ENCODE measurements at regions not wholly inside any gene's neighbourhood (a gene's known extent, or its start where the extent isn't known, plus 50 kb on each side); places are given as distances from the start of the nearest gene placed in this dataset.
A peak's percentile ranks its signal among the peaks of the same experiment; 100 is the strongest.

DNA sequence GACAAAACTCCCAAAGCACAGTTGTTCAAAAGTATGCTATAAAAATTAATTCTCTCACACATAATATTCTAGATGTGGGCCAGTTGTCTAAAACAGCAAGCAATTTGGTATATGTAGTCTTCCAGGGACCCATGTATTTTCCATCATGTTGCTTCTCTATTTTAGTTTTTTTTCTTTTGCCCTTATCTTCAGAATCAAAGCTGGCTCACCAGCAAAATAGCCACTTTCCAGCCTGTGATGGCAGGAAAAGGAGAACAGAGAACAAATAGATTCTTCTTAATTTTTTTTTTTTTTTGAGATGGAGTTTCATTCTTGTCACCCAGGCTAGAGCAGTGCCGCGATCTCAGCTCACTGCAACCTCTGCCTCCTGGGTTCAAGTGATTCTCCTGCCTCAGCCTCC, 680.8 kb upstream of the TENM3 start:
- no peaks in the 10 kb centered on the region for H3K27me3 ChIP-seq
- H3K27ac ChIP-seq: no peak overlapping the region
- no peaks in the 10 kb centered on the region for H3K9me3 ChIP-seq
- DNase-seq: no peak
- no peak for TF ChIP-seq CTCF (IDR thresholded peaks at IDR 0.05)
- no peak overlapping the region for H3K4me3 ChIP-seq
- intact Hi-C loops (cut with DNase I): no loop called here
- no peaks in the 10 kb centered on the region for H3K36me3 ChIP-seq
- H3K4me1 ChIP-seq: no peaks in the 10 kb centered on the region
- no peak for ATAC-seq

GRCh38 chr4:181564625-181565024, 678.6 kb upstream of the TENM3 start:
- H3K27me3 ChIP-seq: no peaks in the 10 kb centered on the region
- DNase-seq (no peak), ATAC-seq (no peak)
- intact Hi-C loops (cut with DNase I): no loop called here
- H3K4me3 ChIP-seq: no peak overlapping the region
- no peak for TF ChIP-seq CTCF (IDR thresholded peaks at IDR 0.05)
- no peaks in the 10 kb centered on the region for H3K36me3 ChIP-seq
- no peaks in the 10 kb centered on the region for H3K9me3 ChIP-seq
- no peak overlapping the region for H3K27ac ChIP-seq
- H3K4me1 ChIP-seq: no peaks in the 10 kb centered on the region

DNA sequence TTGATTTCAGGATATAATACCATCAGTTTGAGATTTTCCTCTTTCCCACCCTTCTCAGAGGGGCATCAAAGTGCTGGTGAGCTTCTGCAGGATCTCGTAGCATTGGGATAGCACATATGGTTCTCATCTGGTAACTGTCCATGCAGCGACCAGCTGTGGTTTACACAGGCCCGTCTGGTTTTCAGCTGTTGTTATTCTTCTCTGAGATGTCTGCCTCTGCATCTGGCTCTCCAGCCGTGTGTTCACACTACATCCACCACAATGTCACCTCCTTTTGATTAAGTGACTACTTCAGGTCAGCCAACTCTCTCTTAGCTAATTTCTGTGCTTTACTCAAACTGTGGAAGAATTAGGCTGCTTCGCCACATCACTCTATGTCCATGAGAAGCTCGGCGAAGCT, 676.7 kb upstream of the TENM3 start:
- peak; percentile 45 for ATAC-seq
- intact Hi-C loops (cut with DNase I): no loop called here
- H3K4me3 ChIP-seq: no peak overlapping the region
- no peak for DNase-seq
- TF ChIP-seq CTCF (IDR thresholded peaks at IDR 0.05): no peak
- no peaks in the 10 kb centered on the region for H3K9me3 ChIP-seq
- no peaks in the 10 kb centered on the region for H3K4me1 ChIP-seq
- no peaks in the 10 kb centered on the region for H3K27me3 ChIP-seq
- no peaks in the 10 kb centered on the region for H3K36me3 ChIP-seq
- no peak overlapping the region for H3K27ac ChIP-seq

GRCh38 chr4:181569553-181569952, 673.6 kb upstream of the TENM3 start:
- no peaks in the 10 kb centered on the region for H3K4me1 ChIP-seq
- intact Hi-C loops (cut with DNase I): no loop called here
- no peak for DNase-seq

GRCh38 chr4:181578911-181579310, 664.3 kb upstream of the TENM3 start:
- Histone ChIP-seq H3K27me3 (no peaks in the 10 kb centered on the region), H3K4me3 (no peak overlapping the region), H3K9me3 (no peaks in the 10 kb centered on the region), H3K36me3 (no peaks in the 10 kb centered on the region), H3K4me1 (no peaks in the 10 kb centered on the region), H3K27ac (no peak overlapping the region)
- no peak for ATAC-seq
- TF ChIP-seq CTCF (IDR thresholded peaks at IDR 0.05): no peak
- DNase-seq: no peak
- intact Hi-C loops (cut with DNase I): no loop called here

More at GRCh38 chr4:181569553-181569952, 673.6 kb upstream of the TENM3 start:
- ATAC-seq: peak; percentile 41
- Histone ChIP-seq H3K9me3 (no peaks in the 10 kb centered on the region), H3K27ac (no peak overlapping the region), H3K4me3 (no peak overlapping the region), H3K27me3 (no peaks in the 10 kb centered on the region), H3K36me3 (no peaks in the 10 kb centered on the region)
- TF ChIP-seq CTCF (IDR thresholded peaks at IDR 0.05): peak; percentile 32

DNA sequence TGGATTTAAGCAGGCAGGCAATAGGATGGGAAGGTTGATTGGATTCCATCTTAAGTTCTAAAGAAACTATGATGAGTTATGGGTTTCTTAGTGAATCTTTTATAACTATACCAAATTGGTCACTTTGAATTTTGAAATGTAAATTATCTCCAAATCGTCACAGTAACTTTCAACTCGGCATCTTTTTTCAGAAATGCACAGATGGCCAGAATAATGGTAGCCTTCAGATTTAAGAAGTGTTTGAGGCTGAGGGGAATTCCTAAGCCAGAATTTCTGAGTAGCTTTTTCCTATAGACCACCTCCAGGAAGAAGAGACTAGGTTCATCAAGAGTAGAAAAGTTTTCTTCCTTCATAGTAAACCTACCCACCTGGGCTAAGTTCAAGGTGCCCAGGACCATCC, 663.7 kb upstream of the TENM3 start:
- DNase-seq: no peak
- H3K27ac ChIP-seq: no peak overlapping the region
- ATAC-seq: no peak
- intact Hi-C loops (cut with DNase I): no loop called here
- H3K27me3 ChIP-seq: no peaks in the 10 kb centered on the region
- no peak for TF ChIP-seq CTCF (IDR thresholded peaks at IDR 0.05)
- no peaks in the 10 kb centered on the region for H3K9me3 ChIP-seq
- H3K4me1 ChIP-seq: no peaks in the 10 kb centered on the region
- H3K4me3 ChIP-seq: no peak overlapping the region
- H3K36me3 ChIP-seq: no peaks in the 10 kb centered on the region
